BLaER1 (cell line): ENCODE measurements at regions not wholly inside any gene's neighbourhood (a gene's known extent, or its start where the extent isn't known, plus 50 kb on each side); places are given as distances from the start of the nearest gene placed in this dataset.

Experiments
- H3K27ac ChIP-seq: shearing (Covaris generic); formaldehyde crosslinking; 2 replicates; pipeline ENCODE4 v1.8.1; 2022
- H3K27me3 ChIP-seq: shearing (Covaris generic); formaldehyde crosslinking; 2 replicates; pipeline ENCODE4 v1.8.1; 2022
- H3K36me3 ChIP-seq: shearing (Covaris generic); formaldehyde crosslinking; 2 replicates; pipeline ENCODE4 v1.8.1; 2022
- H3K4me1 ChIP-seq: shearing (Covaris generic); formaldehyde crosslinking; 2 replicates; pipeline ENCODE4 v1.8.1; 2022
- H3K4me2 ChIP-seq: shearing (Covaris generic); formaldehyde crosslinking; 2 replicates; pipeline ENCODE4 v1.8.1; 2022
- H3K4me3 ChIP-seq: shearing (Covaris generic); formaldehyde crosslinking; 2 replicates; pipeline ENCODE4 v1.8.1; 2022
- H3K9ac ChIP-seq: shearing (Covaris generic); formaldehyde crosslinking; 2 replicates; pipeline ENCODE4 v1.8.1; 2022
- H3K9me3 ChIP-seq: shearing (Covaris generic); formaldehyde crosslinking; 2 replicates; pipeline ENCODE4 v1.8.1; 2022
- H4K20me1 ChIP-seq: shearing (Covaris generic); formaldehyde crosslinking; 2 replicates; pipeline ENCODE4 v1.8.1; 2022
- Cebpa-rat ChIP-seq: shearing (Covaris generic); IDR thresholded peaks from 2 replicates; pipeline ENCODE4 v1.8.1; 2022

DNA sequence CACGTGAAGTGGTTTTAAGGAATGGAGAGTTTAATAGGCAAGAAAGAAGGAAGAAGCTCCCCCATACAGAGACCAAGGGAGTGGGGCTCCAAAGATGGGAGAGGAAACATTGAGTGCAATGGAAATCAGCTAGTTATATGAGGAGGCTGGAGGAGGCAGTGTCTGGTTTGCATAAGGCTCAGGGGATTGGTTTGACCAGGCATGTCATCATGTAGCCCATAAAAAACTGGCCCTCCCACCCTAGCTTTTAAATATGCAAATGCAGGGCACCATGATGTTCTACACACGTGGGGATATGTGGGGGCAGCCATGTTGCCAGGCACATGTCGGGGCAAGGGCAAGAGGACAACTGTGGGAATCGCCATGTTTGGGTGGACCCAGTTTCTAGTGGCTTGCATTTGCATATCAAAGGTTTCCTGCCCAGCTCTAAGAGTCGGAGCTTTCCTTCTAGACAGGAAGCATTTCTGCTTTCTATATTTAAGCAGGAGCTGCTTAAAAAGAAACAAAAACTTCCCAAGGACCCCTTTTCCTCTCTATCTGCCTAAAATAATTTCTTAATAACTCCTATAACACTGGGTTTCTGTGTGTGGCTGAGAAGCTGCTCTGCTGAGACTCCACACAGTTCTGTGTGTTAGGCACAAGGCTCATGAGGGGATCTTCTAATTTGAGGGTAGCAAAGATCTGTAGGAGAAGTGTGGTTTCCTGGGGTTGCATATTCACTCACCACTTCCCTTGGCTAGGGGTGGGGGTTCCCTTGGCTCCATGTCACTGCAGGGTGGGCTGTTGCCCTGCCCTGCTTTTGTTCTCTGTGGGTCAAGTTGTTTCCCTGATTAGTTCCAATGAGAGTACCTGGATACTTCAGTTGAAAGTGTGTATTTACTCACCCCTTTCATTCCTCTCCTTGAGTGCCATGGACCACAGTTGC is 113.5 kb downstream of the VSIG4 start:
- Histone ChIP-seq H3K36me3 (no peaks in the 10 kb centered on the region), H3K4me2 (peak overlapping the region; percentile 73), H3K9ac (peak overlapping the region; percentile 68; the same call in 1 of the 2 replicates), H3K4me1 (peaks cover 21% of the 10 kb centered on the region), H3K9me3 (peaks cover 15% of the 10 kb centered on the region), H3K27ac (peak overlapping the region; percentile 83), H4K20me1 (no peaks in the 10 kb centered on the region), H3K27me3 (peaks cover 53% of the 10 kb centered on the region; the same call in 1 of the 2 replicates), H3K4me3 (peak overlapping the region; percentile 36; the same call in 1 of the 2 replicates)
- TF ChIP-seq Cebpa-rat = no peak

- H3K27me3 ChIP-seq = peaks cover 53% of the 10 kb centered on the region
- H3K9ac ChIP-seq = no peak overlapping the region
- H3K27ac ChIP-seq = peak overlapping the region; percentile 40; the same call in 1 of the 2 replicates
- peak overlapping the region; percentile 73 for H3K4me2 ChIP-seq
- TF ChIP-seq Cebpa-rat = no peak
- peaks cover 18% of the 10 kb centered on the region for H3K9me3 ChIP-seq
- no peaks in the 10 kb centered on the region for H4K20me1 ChIP-seq
- peaks cover 21% of the 10 kb centered on the region for H3K4me1 ChIP-seq
- 0 out of 2 replicates have a peak overlapping the region, but pooled peaks have one; percentile 36 for H3K4me3 ChIP-seq
- no peaks in the 10 kb centered on the region for H3K36me3 ChIP-seq
Measured at GRCh38 chrX:65925592-65925991, 114.3 kb downstream of the VSIG4 start.

DNA sequence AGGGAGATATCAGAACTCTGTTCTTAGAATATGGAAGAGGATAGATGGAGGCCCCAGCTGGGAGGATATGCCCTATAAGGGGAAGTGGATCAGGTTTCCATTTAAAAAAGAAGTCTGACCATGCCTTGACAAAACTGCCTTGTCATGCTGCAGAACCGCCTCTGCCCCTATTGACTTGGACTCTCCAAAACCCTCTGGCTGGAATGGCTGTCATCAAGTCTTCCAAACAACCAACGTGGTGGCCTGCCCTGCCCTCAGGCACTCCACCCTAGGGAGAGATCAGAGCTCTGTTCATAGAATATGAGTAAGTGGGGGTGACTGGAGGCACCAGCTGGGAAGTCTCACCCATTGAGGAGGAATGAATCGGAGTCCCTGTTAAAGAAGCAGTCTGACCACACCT is 114.9 kb downstream of the VSIG4 start:
- peaks cover 56% of the 10 kb centered on the region for H3K27me3 ChIP-seq
- H3K4me3 ChIP-seq = no peak overlapping the region
- H3K9me3 ChIP-seq = peaks cover 24% of the 10 kb centered on the region
- peaks cover 21% of the 10 kb centered on the region for H3K4me1 ChIP-seq
- no peak overlapping the region for H3K9ac ChIP-seq
- H4K20me1 ChIP-seq = no peaks in the 10 kb centered on the region
- H3K36me3 ChIP-seq = no peaks in the 10 kb centered on the region
- no peak for TF ChIP-seq Cebpa-rat
- no peak overlapping the region for H3K27ac ChIP-seq
- H3K4me2 ChIP-seq = no peak overlapping the region

DNA sequence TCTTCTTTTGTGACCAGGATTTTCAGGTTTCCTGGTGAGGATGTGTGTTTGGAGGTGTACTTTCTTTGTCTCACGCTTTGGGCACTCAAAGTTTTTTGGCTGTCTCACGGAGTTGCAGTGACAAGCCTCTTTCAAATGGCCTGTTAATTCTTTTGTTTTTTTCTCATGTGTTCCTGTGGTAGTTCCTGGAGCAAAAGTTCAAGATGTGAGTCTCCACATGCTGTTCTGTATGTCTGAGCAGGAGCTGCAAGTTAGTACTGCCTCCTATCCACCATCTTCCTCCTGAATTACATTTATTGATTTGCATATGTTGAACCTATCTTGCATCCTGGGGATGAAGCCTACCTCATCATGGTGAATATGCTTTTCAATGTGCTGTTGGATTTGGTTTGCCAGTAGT is 118.5 kb downstream of the VSIG4 start:
- TF ChIP-seq Cebpa-rat = no peak

DNA sequence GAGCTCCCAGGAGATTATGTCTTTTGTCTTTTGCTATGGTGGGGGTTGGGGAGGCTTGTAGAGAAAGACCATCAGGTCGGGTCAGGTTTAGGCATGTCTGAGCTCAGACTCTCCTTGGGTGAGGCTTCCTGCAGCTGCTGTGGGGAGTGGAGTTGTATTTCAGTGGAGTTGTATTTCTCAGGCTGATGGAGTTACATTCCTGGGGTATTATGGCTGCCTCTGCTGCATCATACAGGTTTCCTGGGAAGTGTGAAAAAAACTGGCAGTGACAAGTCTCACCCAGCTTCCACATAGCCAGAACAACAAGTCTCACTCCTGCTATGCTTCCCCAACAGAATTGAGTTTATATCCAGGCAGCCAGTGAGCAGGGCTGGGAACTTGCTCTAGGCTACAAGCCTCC is 119.3 kb downstream of the VSIG4 start:
- Histone ChIP-seq H3K36me3 (no peaks in the 10 kb centered on the region), H3K4me1 (peaks cover 4% of the 10 kb centered on the region; the same call in 1 of the 2 replicates), H3K27me3 (peaks cover 73% of the 10 kb centered on the region), H3K4me2 (no peak overlapping the region), H3K4me3 (no peak overlapping the region), H3K9ac (no peak overlapping the region), H4K20me1 (no peaks in the 10 kb centered on the region), H3K27ac (no peak overlapping the region), H3K9me3 (peaks cover 40% of the 10 kb centered on the region)
- TF ChIP-seq Cebpa-rat = no peak

More for the DNA sequence above, 118.5 kb downstream of the VSIG4 start:
- no peak overlapping the region for H3K4me2 ChIP-seq
- H3K27ac ChIP-seq = no peak overlapping the region
- peaks cover 72% of the 10 kb centered on the region for H3K27me3 ChIP-seq
- H3K9me3 ChIP-seq = peaks cover 41% of the 10 kb centered on the region
- no peaks in the 10 kb centered on the region for H3K36me3 ChIP-seq
- H3K4me1 ChIP-seq = peaks cover 11% of the 10 kb centered on the region
- H4K20me1 ChIP-seq = no peaks in the 10 kb centered on the region
- H3K4me3 ChIP-seq = no peak overlapping the region
- H3K9ac ChIP-seq = no peak overlapping the region

- no peak for TF ChIP-seq Cebpa-rat
- H3K4me1 ChIP-seq = no peaks in the 10 kb centered on the region
- H3K27ac ChIP-seq = no peak overlapping the region
- H3K4me2 ChIP-seq = no peak overlapping the region
- no peak overlapping the region for H3K9ac ChIP-seq
- H3K36me3 ChIP-seq = no peaks in the 10 kb centered on the region
- H3K9me3 ChIP-seq = peaks cover 16% of the 10 kb centered on the region; the same call in 1 of the 2 replicates
- H3K27me3 ChIP-seq = peaks cover 8% of the 10 kb centered on the region; the same call in 1 of the 2 replicates
- no peak overlapping the region for H3K4me3 ChIP-seq
- H4K20me1 ChIP-seq = no peaks in the 10 kb centered on the region
Measured at GRCh38 chrX:65910899-65911298, 129.0 kb downstream of the VSIG4 start.

- Histone ChIP-seq H3K4me3 (no peak overlapping the region), H4K20me1 (no peaks in the 10 kb centered on the region), H3K27ac (no peak overlapping the region), H3K9ac (no peak overlapping the region), H3K27me3 (peaks cover 42% of the 10 kb centered on the region), H3K4me2 (no peak overlapping the region), H3K36me3 (no peaks in the 10 kb centered on the region), H3K9me3 (no peaks in the 10 kb centered on the region; the same call in 1 of the 2 replicates), H3K4me1 (no peaks in the 10 kb centered on the region)
- TF ChIP-seq Cebpa-rat = no peak
Measured at GRCh38 chrX:65903750-65904149, 136.1 kb downstream of the VSIG4 start.

DNA sequence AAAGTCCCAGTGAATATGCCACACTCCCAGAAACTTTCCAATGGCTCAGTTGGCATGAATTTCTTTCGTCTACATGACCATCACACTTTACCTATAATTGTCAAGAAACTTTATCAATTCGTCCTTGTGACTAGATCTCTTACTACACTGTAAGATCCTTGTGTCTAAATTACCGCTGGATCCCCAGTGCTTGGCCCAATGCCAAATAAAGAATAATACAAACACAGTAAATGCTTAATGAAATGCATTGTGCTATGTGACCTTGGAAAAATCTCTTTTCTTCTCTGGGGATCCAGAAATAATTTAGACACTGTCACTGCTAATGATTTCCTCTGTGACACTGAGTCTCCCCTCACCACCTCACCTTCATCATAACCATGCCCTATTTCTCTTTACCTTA is 137.9 kb downstream of the VSIG4 start:
- no peaks in the 10 kb centered on the region for H4K20me1 ChIP-seq
- H3K4me1 ChIP-seq = no peaks in the 10 kb centered on the region
- no peak for TF ChIP-seq Cebpa-rat
- H3K36me3 ChIP-seq = no peaks in the 10 kb centered on the region
- no peak overlapping the region for H3K4me3 ChIP-seq
- no peak overlapping the region for H3K4me2 ChIP-seq
- H3K9me3 ChIP-seq = no peaks in the 10 kb centered on the region; the same call in 1 of the 2 replicates
- H3K27ac ChIP-seq = no peak overlapping the region
- no peak overlapping the region for H3K9ac ChIP-seq
- H3K27me3 ChIP-seq = peaks cover 45% of the 10 kb centered on the region

- Histone ChIP-seq H4K20me1 (no peaks in the 10 kb centered on the region), H3K9ac (no peak overlapping the region), H3K27ac (no peak overlapping the region), H3K4me1 (no peaks in the 10 kb centered on the region), H3K4me3 (no peak overlapping the region), H3K36me3 (no peaks in the 10 kb centered on the region), H3K9me3 (no peaks in the 10 kb centered on the region; the same call in 1 of the 2 replicates), H3K27me3 (peaks cover 42% of the 10 kb centered on the region), H3K4me2 (no peak overlapping the region)
- no peak for TF ChIP-seq Cebpa-rat
Measured at GRCh38 chrX:65900850-65901844, 138.7 kb downstream of the VSIG4 start.
